Heart left ventricle (tissue), 13 donors: ENCODE measurements at regions not wholly inside any gene's neighbourhood (a gene's known extent, or its start where the extent isn't known, plus 50 kb on each side); places are given as distances from the start of the nearest gene placed in this dataset.

Experiments used
- POLR2A ChIP-seq, 2 donors: fragments of 450-650 bp; IDR thresholded peaks; one replicate each; pipeline ENCODE4 v1.6.1; 2017; ENCODE audit warnings: antibody characterized with exemption in 2 of 2, mild to moderate bottlenecking in 2 of 2, moderate library complexity in 2 of 2
- TF ChIP-seq, protein P1 (sequence below), 12 donors: fragments of 200-600 bp; sonication (generic) in 4 of 12; IDR thresholded peaks; one replicate each; pipeline versions ENCODE4 v1.5.0 to v1.8.0; 2018 to 2022; ENCODE audit warnings: antibody characterized with exemption in 12 of 12, mild to moderate bottlenecking in 5 of 12
- donor health status: ischemic (EF 13 %, LVEDD 7.1; RV severe dilation, severe dysfunction).
- donor health status: DM: no; HTN: yes; CAD: no.
- donor health status: DM: no; HTN: no; CAD: no.
- donor health status: ischemic (EF 25% LVEDD 6.9; RV normal size, moderate dysfunction).
- donor health status: ischemic (EF 25% LVEDD 5.7; RV mildly dilated, moderate dysfunction).
- donor health status: ischemic (EF 35%, LVEDD 5.7; RV mildly dilated, moderate dysfunction).
- donor health status: nonischemic (EF 11% LVEDD 7.7; RV severe dilation, severe dysfunction).
- donor health status: DM: yes; HTN: yes; CAD: no.
- donor health status: PGD.
- donor health status: ischemic (EF 29% LVEDD 5.4; RV normal size, mild dysfunction).
- donor health status: nonischemic (EF 23%, LVEDD 6.1; RV moderate dilation, normal function).

GRCh38 chr9:91065231-91066041 lies 263.8 kb downstream of the SYK start:
- TF ChIP-seq POLR2A (IDR thresholded peaks at IDR 0.05) = no peak
- TF ChIP-seq, protein P1, sequence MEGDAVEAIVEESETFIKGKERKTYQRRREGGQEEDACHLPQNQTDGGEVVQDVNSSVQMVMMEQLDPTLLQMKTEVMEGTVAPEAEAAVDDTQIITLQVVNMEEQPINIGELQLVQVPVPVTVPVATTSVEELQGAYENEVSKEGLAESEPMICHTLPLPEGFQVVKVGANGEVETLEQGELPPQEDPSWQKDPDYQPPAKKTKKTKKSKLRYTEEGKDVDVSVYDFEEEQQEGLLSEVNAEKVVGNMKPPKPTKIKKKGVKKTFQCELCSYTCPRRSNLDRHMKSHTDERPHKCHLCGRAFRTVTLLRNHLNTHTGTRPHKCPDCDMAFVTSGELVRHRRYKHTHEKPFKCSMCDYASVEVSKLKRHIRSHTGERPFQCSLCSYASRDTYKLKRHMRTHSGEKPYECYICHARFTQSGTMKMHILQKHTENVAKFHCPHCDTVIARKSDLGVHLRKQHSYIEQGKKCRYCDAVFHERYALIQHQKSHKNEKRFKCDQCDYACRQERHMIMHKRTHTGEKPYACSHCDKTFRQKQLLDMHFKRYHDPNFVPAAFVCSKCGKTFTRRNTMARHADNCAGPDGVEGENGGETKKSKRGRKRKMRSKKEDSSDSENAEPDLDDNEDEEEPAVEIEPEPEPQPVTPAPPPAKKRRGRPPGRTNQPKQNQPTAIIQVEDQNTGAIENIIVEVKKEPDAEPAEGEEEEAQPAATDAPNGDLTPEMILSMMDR (IDR thresholded peaks at IDR 0.05) = no peak
